Endothelial cell (in vitro differentiated cells): ENCODE measurements at regions not wholly inside any gene's neighbourhood (a gene's known extent, or its start where the extent isn't known, plus 50 kb on each side); places are given as distances from the start of the nearest gene placed in this dataset.

Experiments
- DNase-seq: peaks from one replicate; pipeline ENCODE4 v3.0.0; 2021; ENCODE audit warnings: low spot score
- H3K27ac Mint-ChIP-seq: one replicate; pipeline ENCODE4 v1.8.0; 2021; ENCODE audit warnings: mixed read lengths, inconsistent platforms; ENCODE audit not compliant: unreplicated experiment
- H3K27me3 Mint-ChIP-seq: one replicate; pipeline ENCODE4 v1.8.0; 2021; ENCODE audit warnings: mild to moderate bottlenecking, moderate library complexity, mixed read lengths, inconsistent platforms; ENCODE audit not compliant: unreplicated experiment
- H3K36me3 Mint-ChIP-seq: one replicate; pipeline ENCODE4 v1.8.0; 2021; ENCODE audit warnings: mild to moderate bottlenecking, low read depth, mixed read lengths, inconsistent platforms; ENCODE audit not compliant: unreplicated experiment
- H3K4me1 Mint-ChIP-seq: one replicate; pipeline ENCODE4 v1.8.0; 2021; ENCODE audit warnings: mild to moderate bottlenecking, mixed read lengths, inconsistent platforms; ENCODE audit not compliant: unreplicated experiment
- H3K4me3 Mint-ChIP-seq: one replicate; pipeline ENCODE4 v1.8.0; 2021; ENCODE audit warnings: mild to moderate bottlenecking, mixed read lengths, inconsistent platforms; ENCODE audit not compliant: unreplicated experiment
- H3K9me3 Mint-ChIP-seq: one replicate; pipeline ENCODE4 v1.8.0; 2021; ENCODE audit warnings: mixed read lengths, inconsistent platforms; ENCODE audit not compliant: unreplicated experiment
- TF ChIP-seq, protein P1 (sequence below): fragments of 200-600 bp; sonication (generic); IDR thresholded peaks from one replicate; pipeline ENCODE4 v1.5.0; 2021; ENCODE audit warnings: antibody characterized with exemption; ENCODE audit not compliant: unreplicated experiment

DNA sequence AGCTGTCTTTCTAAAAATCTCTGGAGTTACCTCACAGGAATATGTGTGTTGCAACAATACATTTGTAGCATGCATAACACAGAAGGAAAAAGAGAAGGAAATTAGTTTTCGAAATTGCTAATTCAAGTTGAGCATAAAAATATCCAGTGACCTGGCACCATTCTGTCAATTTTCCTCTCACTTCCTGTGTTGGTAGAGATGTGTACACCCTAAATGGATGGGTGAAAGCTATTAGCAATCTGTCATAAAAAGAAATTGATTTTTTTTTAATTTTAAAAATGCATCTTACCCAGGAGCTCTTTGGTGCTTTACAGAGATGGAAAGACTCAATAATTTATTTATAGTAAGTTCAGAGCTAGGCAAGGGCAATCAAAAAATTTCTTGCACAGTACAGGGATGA, 333.3 kb upstream of the TMEM229A start:
- no peak overlapping the region for H3K27ac Mint-ChIP-seq
- H3K4me1 Mint-ChIP-seq = no peaks in the 10 kb centered on the region
- H3K9me3 Mint-ChIP-seq = no peaks in the 10 kb centered on the region
- H3K4me3 Mint-ChIP-seq = no peak overlapping the region
- H3K36me3 Mint-ChIP-seq = no peaks in the 10 kb centered on the region
- TF ChIP-seq, protein P1, sequence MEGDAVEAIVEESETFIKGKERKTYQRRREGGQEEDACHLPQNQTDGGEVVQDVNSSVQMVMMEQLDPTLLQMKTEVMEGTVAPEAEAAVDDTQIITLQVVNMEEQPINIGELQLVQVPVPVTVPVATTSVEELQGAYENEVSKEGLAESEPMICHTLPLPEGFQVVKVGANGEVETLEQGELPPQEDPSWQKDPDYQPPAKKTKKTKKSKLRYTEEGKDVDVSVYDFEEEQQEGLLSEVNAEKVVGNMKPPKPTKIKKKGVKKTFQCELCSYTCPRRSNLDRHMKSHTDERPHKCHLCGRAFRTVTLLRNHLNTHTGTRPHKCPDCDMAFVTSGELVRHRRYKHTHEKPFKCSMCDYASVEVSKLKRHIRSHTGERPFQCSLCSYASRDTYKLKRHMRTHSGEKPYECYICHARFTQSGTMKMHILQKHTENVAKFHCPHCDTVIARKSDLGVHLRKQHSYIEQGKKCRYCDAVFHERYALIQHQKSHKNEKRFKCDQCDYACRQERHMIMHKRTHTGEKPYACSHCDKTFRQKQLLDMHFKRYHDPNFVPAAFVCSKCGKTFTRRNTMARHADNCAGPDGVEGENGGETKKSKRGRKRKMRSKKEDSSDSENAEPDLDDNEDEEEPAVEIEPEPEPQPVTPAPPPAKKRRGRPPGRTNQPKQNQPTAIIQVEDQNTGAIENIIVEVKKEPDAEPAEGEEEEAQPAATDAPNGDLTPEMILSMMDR = no peak
- no peaks in the 10 kb centered on the region for H3K27me3 Mint-ChIP-seq
- no peak for DNase-seq

DNA sequence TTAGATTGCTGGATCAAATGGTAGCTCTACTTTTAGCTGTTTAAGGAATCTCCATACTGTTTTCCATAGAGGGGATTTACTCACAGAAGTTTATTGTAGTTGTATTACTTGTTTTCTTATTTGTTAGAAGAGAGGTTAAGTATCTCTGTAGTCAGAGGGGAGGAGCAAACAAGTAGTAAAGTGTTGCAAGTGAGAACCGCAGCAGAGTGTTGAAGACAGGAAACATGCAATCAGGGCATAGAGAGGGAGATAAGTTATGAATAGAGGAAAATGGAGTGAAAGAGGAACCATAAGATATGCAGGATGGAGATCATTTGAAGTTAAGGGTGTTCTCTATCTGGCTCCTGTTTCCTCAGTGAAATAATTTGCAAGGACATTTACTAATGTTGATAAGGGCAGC, 331.4 kb upstream of the TMEM229A start:
- TF ChIP-seq, protein P1 = no peak
- H3K27ac Mint-ChIP-seq = no peak overlapping the region
- no peak for DNase-seq
- H3K27me3 Mint-ChIP-seq = no peaks in the 10 kb centered on the region
- H3K4me1 Mint-ChIP-seq = no peaks in the 10 kb centered on the region
- H3K36me3 Mint-ChIP-seq = no peaks in the 10 kb centered on the region
- H3K9me3 Mint-ChIP-seq = no peaks in the 10 kb centered on the region
- no peak overlapping the region for H3K4me3 Mint-ChIP-seq

DNA sequence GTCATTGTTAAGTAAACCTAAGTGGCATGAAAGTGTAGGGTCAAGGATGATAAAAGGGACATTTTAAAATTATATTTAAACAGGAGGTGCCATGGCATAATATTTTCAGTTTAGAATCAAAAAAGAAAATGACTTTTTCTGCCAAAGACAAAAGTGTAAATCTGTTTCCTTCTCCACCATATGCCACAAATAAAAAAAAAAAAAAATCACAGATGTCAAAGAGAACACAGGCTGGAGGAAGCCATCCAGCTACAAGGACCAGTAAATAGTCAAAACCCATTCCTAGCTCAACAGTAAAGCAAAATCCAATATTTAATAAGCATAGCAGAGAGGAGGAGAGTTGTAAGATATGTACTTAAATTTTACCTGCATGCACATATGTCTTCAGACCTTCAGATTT, 321.3 kb upstream of the TMEM229A start:
- H3K27me3 Mint-ChIP-seq = no peaks in the 10 kb centered on the region
- no peak overlapping the region for H3K4me3 Mint-ChIP-seq
- no peaks in the 10 kb centered on the region for H3K36me3 Mint-ChIP-seq
- no peak overlapping the region for H3K27ac Mint-ChIP-seq
- DNase-seq = no peak
- TF ChIP-seq, protein P1 = no peak
- H3K4me1 Mint-ChIP-seq = no peaks in the 10 kb centered on the region
- H3K9me3 Mint-ChIP-seq = no peaks in the 10 kb centered on the region

DNA sequence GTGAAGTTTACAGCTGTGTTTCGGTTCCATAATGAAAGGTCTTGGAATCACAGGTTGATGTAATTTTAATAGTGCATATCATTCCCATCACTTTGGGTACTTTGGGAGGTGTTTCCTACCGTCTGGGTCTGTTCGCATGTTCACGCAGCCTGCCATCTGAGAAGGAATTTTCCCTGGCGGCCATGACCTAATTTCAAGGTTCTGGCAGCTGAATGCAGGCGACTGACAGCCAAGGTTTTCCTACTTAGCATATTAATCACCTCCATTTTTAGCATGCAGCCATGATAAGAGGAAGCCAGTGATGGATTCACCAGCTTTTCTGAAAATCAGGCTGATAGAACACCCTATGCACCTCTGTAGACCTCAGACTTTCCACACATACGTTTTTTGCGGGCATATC, 319.1 kb upstream of the TMEM229A start:
- no peaks in the 10 kb centered on the region for H3K36me3 Mint-ChIP-seq
- no peaks in the 10 kb centered on the region for H3K27me3 Mint-ChIP-seq
- no peak overlapping the region for H3K27ac Mint-ChIP-seq
- no peaks in the 10 kb centered on the region for H3K9me3 Mint-ChIP-seq
- TF ChIP-seq, protein P1 = no peak
- DNase-seq = no peak
- H3K4me1 Mint-ChIP-seq = no peaks in the 10 kb centered on the region
- no peak overlapping the region for H3K4me3 Mint-ChIP-seq

DNA sequence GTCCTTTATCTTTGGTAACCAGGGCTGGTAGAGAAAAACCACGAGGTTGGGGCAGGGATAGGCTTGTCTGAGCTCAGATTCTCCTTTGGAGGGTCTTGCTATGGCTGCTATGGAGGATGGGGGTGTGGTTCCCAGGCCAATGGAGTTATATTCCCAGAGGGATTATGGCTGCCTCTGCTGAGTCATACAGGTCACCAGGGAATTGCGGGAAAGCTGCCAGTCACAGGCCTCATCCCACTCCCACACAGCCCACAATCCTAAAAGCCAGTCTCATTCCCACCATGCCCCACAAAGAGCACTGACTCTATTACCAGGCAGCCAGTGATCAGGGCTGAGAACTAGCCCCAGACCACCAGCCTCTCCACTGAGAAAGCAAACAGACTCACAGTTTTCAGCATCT, 316.6 kb upstream of the TMEM229A start:
- H3K27ac Mint-ChIP-seq = no peak overlapping the region
- no peak for DNase-seq
- H3K36me3 Mint-ChIP-seq = no peaks in the 10 kb centered on the region
- TF ChIP-seq, protein P1 = no peak
- peaks cover 1% of the 10 kb centered on the region for H3K27me3 Mint-ChIP-seq
- H3K4me1 Mint-ChIP-seq = no peaks in the 10 kb centered on the region
- H3K9me3 Mint-ChIP-seq = no peaks in the 10 kb centered on the region
- H3K4me3 Mint-ChIP-seq = no peak overlapping the region
